GM18861 (cell line): ENCODE measurements at regions not wholly inside any gene's neighbourhood (a gene's known extent, or its start where the extent isn't known, plus 50 kb on each side); places are given as distances from the start of the nearest gene placed in this dataset.
"Not testable (repeated sequence)": the region's sequence is repeated elsewhere in the genome, so short reads cannot be mapped to it uniquely, and the experiment has no call there.

Experiments
- ATAC-seq: cut with Tn5 transposase; IDR thresholded peaks from one replicate; pipeline ENCODE4 v1.9.1; 2021; ENCODE audit not compliant: unreplicated experiment

DNA sequence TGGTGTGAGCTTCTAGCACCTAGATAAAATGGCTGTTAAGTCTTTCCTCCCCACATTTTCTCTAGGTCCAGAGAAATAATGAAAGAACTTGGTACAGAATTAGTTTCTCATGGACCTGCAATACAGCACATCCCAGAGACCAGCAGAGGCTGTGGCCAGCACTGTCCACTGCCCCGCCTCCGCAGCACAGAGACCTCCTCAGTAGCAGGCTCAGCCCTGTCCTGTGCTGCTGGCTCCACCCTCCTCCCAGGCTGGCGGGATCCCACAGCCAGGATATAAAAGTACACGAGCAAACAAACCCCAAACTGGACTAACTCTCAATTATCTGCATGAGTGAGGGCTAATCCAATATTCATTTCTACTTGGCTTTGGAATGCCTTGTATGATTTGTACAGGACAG, 401.5 kb downstream of the RPS6KC1 start:
- no peak for ATAC-seq

DNA sequence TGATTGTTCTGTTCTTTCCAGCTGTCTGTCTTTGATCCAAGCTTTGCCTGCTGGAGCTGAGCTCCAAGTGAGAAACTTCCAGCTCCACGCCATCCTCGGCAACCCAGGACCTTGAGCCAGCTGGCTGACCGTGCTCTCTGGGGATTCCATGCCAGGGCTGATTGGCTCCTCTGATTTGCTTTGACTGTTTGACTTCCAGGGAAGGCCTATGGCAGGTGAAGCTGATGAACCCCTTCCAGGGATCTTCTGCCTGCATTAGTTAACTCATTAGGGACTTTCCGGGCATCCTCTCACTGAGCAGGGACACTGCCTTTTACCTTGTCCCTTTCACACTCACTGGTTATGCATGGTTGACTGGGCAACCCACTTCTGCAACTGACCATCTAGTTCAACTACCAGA, 406.1 kb downstream of the RPS6KC1 start:
- ATAC-seq: no peak

DNA sequence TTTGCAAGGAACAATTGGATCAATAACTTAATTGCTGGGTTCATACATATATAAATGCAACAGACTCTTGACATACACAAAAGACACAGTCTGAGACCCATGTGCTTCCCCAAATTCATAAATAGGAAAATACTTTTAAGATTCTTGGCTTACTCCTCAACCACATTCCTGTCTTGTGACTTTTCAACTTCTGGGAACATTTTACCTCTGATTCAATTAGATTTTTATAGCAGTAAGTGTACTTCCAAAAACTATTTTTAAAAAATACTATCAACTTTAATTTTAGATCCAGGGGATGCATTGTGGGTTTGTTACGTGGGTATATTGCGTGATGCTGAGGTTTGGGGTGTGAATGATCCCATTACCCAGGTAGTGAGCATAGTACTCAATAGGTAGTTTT, 406.7 kb downstream of the RPS6KC1 start:
- ATAC-seq: no peak

DNA sequence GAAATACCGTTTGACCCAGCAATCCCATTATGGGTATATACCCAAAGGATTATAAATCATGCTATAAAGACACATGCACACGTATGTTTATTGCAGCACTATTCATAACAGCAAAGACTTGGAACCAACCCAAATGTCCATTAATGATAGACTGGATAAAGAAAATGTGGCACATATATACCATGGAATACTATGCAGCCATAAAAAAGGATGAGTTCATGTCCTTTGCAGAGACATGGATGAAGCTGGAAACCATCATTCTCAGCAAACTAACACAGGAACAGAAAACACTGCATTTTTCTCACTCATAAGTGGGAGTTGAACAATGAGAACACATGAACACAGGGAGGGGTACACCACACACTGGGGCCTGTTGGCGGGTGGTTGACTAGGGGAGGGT, 411.3 kb downstream of the RPS6KC1 start:
- ATAC-seq: not testable (repeated sequence)

DNA sequence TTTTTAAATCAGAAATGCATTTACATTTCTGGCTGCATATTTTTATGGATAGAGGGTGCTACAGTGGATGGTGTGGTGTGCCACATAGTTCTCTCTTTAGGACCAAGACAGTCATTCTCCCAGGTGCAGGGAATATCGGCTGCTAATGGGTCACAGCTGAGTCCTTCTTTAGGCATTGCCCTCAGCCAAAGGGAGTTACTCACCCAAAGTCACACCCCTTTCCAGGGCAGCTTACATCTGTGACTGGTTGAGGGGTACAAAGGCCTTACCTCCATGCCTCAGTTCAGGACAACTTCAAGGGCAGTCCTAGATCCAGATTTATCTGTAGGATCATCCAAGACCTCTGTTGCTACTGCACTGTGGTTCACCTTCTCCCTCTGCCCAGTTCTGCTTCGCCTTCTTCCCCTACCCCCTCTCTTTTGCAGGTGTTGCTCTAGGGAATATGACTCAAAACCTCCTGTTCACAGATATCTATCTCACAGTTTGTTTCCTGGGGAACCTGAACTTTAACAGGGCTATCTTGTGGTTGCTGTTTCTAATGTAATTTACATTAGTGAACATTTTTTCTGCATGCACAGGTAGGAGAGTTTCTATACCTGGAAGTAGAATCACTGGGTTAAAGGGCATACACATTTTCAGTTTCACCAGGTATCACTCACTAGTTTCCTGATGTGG, 413.9 kb downstream of the RPS6KC1 start:
- ATAC-seq: no peak

DNA sequence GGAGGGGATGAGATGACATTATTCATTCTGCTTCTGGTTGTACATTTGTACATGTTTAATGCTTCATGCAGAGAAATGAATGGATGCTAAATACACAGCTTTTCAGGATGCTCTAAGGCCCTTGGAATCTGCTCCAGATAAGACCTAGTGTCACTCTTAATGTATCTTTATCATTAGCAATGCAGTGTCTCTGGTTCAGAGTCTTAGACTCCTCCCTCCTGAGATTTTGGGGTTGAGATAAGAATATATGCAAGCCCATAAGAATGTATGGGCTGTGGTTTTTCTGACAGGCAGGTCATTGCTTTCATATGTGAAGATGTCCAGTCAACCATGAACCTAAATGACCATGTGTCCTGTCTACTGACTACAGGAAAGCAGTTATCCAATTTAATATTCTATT, 415.5 kb downstream of the RPS6KC1 start:
- ATAC-seq: no peak

DNA sequence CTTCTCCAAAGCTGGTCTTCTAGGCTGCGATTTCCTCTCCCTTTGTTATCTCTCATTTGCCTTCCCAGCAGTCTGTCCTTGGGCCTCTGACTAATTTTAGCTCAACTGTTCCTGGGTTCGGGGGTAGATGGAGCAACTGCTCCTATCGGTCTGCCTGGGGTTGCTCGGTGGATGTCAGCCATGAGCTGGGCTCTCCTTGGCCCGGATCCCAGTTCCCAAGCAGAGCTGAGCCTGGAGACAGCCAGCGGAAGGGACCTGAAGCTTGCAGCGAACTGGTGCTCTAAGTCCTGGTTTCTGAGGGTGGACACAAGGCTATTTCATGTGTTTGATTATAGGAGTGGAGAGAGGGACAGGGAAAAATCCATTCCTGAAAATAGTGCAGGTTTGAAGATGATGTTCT, 423.0 kb downstream of the RPS6KC1 start:
- ATAC-seq: no peak

DNA sequence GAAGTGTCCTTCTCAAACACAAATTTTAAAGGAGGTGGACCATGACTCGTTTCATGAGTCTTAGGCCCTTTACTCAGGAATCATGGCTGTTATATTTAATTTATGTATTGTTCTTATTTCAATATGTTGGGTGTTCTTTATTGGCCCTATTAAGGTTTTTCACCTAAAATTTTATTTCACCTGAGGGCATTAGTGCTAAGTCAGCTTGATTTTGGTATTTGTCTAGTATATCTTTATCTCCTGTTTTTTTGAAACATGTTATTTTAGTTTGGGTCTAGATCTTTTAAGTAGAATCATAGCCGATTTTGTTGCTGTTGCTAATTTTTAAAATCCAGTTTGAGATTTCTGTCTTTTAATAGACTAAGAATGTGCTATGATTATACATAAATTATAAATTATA, 430.4 kb downstream of the RPS6KC1 start:
- ATAC-seq: no peak

DNA sequence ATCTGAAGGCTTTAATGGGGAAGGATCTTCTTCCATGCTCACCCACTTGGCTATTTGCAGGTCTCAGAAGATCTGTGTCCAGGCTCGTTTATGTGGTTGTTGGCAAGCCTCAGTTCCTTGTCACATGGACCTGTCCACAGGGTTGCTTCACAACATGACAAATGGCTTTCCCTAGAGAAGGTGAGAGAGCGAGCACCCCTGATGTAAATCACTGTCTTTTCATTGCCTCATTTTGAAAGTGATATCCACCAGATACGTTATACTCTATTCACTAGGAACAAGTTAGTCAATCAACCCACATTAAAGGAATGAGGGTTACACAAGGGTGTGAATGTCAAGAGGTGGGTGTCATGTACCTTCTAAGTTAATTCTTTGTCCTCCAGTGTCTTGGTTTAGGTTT, 433.3 kb downstream of the RPS6KC1 start:
- no peak for ATAC-seq

DNA sequence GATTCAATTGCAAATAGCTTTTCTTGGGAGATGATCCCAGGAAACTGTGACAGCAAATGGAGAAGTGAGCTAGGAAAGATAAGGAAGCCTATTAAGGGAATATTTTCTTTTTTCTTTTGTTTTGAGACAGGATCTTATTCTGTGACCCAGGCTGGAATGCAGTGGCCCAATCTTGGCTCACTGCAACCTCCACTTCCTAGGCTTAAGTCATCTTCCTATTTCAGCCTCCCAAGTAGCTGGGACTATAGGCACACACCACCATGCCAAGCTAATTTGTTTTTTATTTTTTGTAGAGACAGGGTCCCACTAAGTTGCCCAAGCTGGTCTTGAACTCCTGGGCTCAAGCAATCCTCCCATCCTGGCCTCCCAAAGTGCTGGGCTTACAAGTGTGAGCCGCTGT, 433.7 kb downstream of the RPS6KC1 start:
- ATAC-seq: no peak

DNA sequence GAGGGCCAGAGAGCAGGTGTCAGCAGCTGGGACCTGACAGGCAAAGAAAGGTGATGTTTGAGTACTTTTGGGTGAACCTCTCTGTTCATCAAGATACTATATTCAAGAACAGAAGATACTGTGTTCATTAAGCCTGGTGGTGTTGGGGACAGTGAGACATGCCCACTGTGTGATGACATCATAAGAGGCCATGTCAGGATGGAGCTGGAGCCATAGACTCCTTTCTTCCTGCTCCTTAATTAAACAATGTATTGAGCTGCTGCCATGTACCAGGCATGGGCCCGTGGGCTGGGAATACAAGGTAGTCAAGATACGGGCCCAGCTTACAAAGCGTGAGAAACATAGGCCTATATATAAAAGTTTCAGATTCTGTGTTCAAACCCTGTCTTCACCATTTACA, 435.4 kb downstream of the RPS6KC1 start:
- no peak for ATAC-seq

DNA sequence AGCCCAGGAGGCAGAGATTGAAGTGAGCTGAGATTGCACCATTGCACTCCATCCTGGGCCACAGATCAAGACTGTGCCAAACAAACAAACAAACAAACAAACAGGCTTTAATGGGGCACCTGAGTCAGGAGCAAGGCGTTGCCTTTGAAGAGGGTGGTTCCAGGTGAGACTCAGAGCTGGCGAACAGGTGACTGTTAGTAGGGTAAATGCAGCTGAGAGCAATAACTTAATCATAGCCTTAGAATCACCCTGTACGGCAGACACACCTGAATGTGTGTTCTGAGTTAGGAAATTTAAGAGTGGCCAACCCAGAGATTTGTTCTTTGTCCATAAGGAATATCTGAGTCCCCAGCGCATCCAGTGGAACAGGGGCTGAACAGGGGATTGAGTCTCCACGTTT, 440.4 kb downstream of the RPS6KC1 start:
- ATAC-seq: no peak

DNA sequence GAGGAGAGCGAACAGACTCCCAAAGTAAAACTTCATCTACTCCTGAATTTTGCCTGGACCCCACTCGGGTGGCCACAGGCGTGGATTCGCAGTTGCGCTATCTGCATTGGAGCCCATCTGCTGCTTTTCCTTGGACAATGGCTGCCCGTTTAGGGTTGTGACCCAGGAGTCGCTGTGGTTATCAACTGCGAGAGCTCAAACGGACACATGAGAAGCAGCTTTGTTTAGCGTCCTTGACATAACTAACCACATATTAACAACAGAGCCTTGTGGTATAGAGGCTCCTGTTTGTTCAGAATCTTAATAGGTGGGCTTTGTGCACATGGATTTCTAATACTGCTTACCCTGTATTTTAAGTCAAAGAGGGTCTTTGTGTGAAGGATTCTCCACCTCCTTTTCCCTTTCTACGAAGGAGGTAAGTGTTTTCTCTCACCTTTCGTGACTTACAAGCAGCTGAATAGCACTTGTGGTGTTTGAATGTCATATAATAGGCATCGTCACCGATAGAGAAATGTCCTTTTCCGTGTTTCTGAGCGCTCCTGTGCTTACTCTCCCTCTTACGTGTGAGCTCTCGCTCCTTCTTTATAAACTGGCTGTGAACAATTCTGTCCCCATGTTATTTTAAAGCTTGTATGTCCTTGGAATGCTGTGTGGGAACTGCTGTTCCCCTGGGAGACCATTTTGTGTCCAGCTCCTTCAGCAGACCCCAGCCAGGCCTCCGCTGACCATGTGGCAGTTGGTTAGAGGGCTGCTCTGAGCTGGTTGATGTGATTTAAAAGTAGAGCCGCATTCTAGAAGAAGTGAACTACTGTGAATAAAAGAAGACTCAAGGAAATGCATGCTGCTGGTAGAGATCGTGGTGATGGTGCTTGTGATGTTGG, 441.4 kb downstream of the RPS6KC1 start:
- no peak for ATAC-seq

DNA sequence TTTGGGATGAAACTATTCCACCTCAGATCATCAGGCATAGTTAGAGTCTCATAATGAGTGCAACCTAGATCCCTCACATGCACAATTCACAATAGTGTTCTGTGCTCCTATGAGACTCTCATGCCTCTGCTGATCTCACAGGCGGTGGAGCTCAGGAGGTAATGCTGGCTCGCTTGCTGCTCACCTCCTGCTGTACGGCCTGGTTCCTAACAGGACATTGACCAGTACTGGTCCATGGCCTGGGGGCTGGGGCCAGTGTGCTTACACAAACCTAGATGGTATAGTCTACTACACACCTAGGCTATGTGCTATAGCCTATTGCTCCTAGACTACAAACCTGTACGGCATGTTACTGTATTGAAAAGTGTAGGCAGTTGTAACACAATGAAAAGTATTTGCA, 448.4 kb downstream of the RPS6KC1 start:
- ATAC-seq: no peak

DNA sequence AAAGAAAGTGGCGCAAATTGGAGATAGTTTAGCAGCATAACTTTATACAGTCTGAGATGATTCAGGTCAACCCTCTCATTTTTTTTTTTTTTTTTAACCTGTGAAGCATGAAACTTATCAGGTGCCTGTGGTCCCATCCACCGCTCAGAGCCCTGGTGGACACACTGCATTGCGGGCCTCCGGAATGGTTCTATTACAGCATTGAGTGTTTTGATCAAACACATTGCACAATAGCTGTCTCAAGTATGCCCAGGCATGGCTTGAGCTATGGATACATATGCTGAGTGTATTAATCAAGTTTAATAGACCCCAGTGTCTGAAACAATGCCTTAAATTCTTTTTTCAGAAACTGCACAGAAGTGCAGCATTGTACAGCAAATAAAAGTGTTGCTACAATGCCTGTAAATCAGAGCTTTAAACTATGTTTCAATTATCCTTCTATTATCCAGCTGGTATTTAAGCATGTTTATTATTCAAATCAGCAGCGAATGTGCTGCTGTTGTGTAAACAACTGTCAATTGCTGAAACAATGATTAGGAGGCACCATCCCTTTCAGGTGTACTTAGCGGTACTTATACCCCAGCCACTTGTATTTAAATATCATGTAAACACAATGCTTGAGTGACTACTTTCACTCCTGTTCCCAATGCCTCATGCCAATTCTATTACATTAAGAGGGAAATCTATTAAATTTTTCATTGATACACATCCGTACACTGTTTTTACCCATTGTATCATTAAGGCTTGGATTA, 456.6 kb downstream of the RPS6KC1 start:
- ATAC-seq: no peak

DNA sequence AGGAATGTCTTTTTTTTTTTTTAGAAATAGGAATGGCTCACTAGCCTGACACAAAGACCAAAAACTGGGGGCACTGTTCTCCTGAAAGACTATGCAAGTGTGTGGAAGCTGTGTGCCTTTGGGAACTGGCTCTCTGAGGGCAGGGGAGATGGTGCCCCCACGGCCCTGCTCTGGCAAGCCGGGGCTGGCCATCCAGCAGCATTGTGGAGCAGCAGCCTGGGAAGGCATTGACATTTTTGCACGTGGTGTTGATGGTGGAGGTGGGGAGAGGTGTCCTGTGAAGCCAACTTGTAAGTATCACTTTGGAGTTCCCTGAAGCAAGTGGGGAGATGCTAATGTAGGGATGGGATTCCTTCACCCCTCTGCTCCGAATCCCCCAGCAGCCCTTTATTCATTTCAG, 460.1 kb downstream of the RPS6KC1 start:
- no peak for ATAC-seq

DNA sequence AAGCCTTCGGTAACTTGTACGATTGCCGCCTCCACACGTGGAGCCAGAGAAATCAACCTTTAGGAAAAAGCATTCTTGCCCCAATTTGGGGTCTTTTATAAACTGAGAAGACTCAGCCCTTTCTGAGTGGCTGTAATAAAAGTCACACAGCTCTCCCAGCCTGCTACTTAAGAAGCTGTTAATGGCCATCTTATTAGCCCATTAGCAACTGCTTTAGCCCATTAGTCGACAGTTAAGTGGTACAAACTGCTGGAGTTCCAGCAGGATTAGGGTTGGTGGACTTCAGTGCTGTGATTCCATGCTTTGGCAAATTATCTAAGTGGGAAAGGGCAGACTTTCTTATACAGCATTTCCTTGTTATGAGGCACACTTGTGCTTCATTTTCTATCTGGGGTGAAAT, 461.3 kb downstream of the RPS6KC1 start:
- ATAC-seq: no peak

DNA sequence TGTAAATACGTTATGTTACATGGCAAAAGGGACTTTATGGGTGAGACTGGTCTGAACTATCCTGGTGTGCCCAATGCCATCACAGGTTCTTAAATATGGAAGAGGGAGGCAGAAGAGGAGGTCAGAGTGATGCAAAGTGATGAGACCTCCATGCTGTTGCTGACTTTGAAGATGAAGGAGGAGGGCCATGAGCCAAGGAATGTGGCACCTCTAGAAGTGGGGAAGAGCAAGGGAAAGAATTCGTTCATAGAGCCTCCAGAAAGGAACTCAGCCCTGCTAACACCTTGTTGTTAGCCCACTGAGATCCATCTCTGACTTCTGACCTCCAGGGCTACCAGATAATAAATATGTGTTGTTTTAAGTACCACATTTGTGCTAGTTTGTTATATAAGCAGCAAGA, 462.0 kb downstream of the RPS6KC1 start:
- ATAC-seq: no peak

DNA sequence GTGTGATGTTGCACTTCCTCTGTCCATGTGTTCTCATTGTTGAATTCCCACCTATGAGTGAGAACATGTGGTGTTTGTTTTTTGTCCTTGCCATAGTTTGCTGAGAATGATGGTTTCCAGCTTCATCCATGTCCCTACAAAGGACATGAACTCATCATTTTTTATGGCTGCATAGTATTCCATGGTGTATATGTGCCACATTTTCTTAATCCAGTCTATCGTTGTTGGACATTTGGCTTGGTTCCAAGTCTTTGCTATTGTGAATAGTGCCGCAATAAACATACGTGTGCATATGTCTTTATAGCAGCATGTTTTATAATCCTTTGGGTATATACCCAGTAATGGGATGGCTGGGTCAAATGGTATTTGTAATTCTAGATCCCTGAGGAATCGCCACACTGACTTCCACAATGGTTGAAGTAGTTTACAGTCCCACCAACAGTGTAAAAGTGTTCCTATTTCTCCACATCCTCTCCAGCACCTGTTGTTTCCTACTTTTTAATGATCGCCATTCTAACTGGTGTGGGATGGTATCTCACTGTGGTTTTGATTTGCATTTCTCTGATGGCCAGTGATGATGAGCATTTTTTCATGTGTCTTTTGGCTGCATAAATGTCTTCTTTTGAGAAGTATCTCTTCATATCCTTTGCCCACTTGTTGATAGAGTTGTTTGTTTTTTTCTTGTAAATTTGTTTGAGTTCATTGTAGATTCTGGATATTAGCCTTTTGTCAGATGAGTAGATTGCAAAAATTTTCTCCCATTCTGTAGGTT, 463.6 kb downstream of the RPS6KC1 start:
- ATAC-seq: not testable (repeated sequence)

DNA sequence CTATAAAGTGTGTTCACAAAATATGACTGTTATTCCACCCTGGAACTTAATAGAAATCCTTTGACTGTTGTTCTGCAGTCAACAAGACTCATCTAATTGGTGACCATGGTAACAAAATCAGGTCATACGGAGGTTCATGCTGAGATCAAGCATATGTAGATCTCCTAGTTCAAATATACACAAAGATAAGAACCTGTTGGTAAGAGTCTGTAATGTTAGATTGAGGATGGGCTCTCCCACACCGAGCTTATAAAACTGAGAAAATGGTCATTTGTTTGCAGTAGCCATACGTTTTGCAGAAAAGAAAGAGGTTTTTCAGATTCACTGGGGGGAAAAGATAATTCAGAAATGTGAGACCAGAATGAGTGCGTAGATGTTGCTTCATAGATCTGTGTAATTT, 468.1 kb downstream of the RPS6KC1 start:
- ATAC-seq: no peak

DNA sequence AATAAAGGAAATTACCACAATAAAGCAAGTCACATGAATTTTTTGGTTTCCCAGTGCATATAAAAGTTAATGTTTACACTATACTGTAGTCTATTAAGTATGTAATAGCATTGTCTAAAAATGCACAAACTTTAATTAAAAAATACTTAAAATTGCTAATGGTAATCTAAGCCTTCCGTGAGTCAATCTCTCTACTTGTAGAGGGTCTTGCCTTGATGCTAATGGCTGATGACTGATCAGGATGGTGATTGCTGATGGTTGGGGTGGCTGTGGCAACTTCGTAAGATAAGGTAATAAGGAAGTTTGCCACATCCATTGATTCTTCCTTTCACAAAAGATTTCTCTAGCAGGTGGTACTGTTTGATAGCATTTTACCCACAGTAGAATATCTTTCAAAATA, 466.6 kb upstream of the PROX1 start:
- no peak for ATAC-seq
